CD4-positive, alpha-beta memory T cell (primary cell): ENCODE measurements at regions not wholly inside any gene's neighbourhood (a gene's known extent, or its start where the extent isn't known, plus 50 kb on each side); places are given as distances from the start of the nearest gene placed in this dataset.

ENCODE experiments used
- CTCF ChIA-PET: fragments of 350-600 bp; sonication (Branson Sonifier 250); formaldehyde crosslinking; loops from one replicate; lab custom pipeline; 2021; ENCODE audit warnings: inconsistent platforms; ENCODE audit not compliant: partially characterized antibody; lab: Charles Lee
- POLR2A ChIA-PET: fragments of 350-600 bp; sonication (Branson Sonifier 250); formaldehyde crosslinking; loops from one replicate; lab custom pipeline; 2021; ENCODE audit not compliant: partially characterized antibody; lab: Charles Lee
- DNase-seq, 5 donors: peaks; one replicate each; pipeline versions ENCODE4 v3.0.0 to v3.0.0-alpha.2; 2020 to 2022; ENCODE audit warnings: mixed read lengths in 1 of 5
- H3K27ac ChIP-seq: one replicate; pipeline ENCODE4 v1.7.0; 2013; ENCODE audit warnings: low read depth, low read length
- H3K27me3 ChIP-seq: 2 replicates; pipeline ENCODE4 v1.7.0; 2013; ENCODE audit warnings: mild to moderate bottlenecking, low read length, moderate library complexity; ENCODE audit not compliant: insufficient read depth
- H3K36me3 ChIP-seq: 2 replicates; pipeline ENCODE4 v1.7.0; 2013; ENCODE audit warnings: mild to moderate bottlenecking, low read length, moderate library complexity; ENCODE audit not compliant: insufficient read depth
- H3K4me1 ChIP-seq: 2 replicates; pipeline ENCODE4 v1.7.0; 2013; ENCODE audit warnings: mild to moderate bottlenecking, low read length, moderate library complexity; ENCODE audit not compliant: insufficient read depth
- H3K4me3 ChIP-seq, 2 donors: one replicate each; pipeline ENCODE4 v1.7.0; 2013; ENCODE audit warnings: low read length in 2 of 2, mild to moderate bottlenecking in 1 of 2
- H3K9me3 ChIP-seq, 2 donors: one replicate each; pipeline ENCODE4 v1.7.0; 2013; ENCODE audit warnings: low read length in 2 of 2, control low read depth in 1 of 2; ENCODE audit not compliant: control insufficient read depth in 1 of 2
- H3K27ac Mint-ChIP-seq, 7 donors: one replicate each; pipeline ENCODE4 v1.8.0; 2020 to 2021; ENCODE audit warnings: mixed read lengths in 7 of 7, mild to moderate bottlenecking in 6 of 7, inconsistent platforms in 3 of 7, moderate library complexity in 3 of 7
- H3K27me3 Mint-ChIP-seq, 2 donors: one replicate each; pipeline ENCODE4 v1.8.0; 2020 to 2021; ENCODE audit warnings: mixed read lengths in 2 of 2
- H3K36me3 Mint-ChIP-seq, 2 donors: one replicate each; pipeline ENCODE4 v1.8.0; 2020 to 2021; ENCODE audit warnings: mixed read lengths in 2 of 2, inconsistent platforms in 1 of 2, mild to moderate bottlenecking in 1 of 2
- H3K4me1 Mint-ChIP-seq, 4 donors: one replicate each; pipeline ENCODE4 v1.8.0; 2020 to 2021; ENCODE audit warnings: mixed read lengths in 4 of 4, mild to moderate bottlenecking in 1 of 4
- H3K4me3 Mint-ChIP-seq, 8 donors: one replicate each; pipeline ENCODE4 v1.8.0; 2020 to 2021; ENCODE audit warnings: mixed read lengths in 8 of 8, mild to moderate bottlenecking in 7 of 8, moderate library complexity in 6 of 8, inconsistent platforms in 3 of 8
- H3K9me3 Mint-ChIP-seq, 8 donors: one replicate each; pipeline ENCODE4 v1.8.0; 2020 to 2021; ENCODE audit warnings: mixed read lengths in 8 of 8, mild to moderate bottlenecking in 5 of 8, inconsistent platforms in 3 of 8, moderate library complexity in 1 of 8
- intact Hi-C: fragments of 100-400 bp; cut with micrococcal nuclease; formaldehyde crosslinking; loops from one replicate; pipeline ENCODE4 v1.15.1; 2023

DNA sequence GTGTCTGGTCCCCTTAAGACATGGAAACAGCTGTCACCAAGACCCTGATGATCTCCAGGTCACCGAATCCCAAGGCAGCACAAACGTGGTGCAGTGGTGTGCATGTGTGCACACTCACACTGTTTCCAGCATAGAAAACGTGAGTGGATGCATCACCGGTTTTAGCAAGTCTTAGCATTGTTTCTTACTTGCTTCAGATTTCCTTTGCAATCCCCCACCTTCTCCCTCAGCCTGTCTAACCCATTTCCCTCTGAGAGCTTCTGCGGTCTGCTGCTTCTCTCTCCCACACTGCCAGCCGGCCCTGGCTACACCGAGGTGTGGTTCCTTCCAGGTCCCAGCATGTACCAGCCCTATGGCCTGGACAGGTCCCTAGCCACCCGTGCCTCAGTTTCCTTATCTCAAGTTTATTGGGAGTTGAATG lies 343.4 kb upstream of the HS6ST1 start:
- Histone ChIP-seq H3K9me3 (no peaks in the 10 kb centered on the region), H3K27me3 (no peaks in the 10 kb centered on the region), H3K27ac (no peak overlapping the region), H3K4me3 (no peak overlapping the region), H3K36me3 (no peaks in the 10 kb centered on the region), H3K4me1 (no peaks in the 10 kb centered on the region)
- ChIA-PET CTCF (no interaction called here), POLR2A (no interaction called here)
- intact Hi-C loops: no loop called here
- Mint-ChIP-seq H3K4me1 (peaks cover 0 to 1% (median 0%) of the 10 kb centered on the region in 4 donors), H3K36me3 (no peaks in the 10 kb centered on the region), H3K9me3 (peaks cover 0 to 2% (median 2%) of the 10 kb centered on the region in 8 donors), H3K27ac (no peak overlapping the region), H3K4me3 (no peak overlapping the region), H3K27me3 (peaks cover 13 to 20% of the 10 kb centered on the region in 2 donors)
- no peak for DNase-seq

DNA sequence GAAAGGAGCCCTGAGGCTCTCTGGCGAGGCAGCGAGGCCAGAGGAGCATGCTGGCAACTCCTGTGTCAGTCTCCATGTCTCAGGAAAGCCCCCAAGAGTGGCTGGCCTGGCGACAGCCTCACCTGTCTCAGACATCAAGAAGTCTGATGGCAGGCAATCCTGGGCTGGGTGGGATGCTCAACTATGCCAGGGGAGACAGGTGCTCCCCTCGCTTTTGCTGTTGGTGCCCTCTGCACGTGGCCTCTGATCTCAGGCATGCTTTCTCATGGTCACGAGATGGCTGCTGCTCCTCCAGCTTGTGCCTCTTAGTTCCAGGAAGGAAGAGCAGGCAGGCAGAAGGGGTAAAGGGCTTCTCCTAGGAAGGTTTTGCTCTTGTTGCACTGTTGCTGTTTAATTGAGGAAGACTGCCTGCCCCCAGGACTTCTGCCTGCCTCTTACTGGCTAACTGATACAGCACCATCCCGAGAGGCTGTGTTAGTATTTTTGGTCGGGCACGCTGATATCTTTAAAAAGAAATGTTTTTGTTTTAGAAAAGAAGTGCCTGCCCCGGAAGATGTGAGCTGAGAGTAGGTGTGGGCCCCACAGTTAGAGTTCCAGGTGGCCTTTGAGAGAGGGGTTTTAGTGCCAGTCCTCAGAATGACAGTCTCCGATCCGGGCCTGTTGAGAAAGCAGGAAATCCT lies 344.8 kb upstream of the HS6ST1 start:
- ChIA-PET CTCF (no interaction called here), POLR2A (no interaction called here)
- Mint-ChIP-seq H3K27me3 (peaks cover 13 to 15% of the 10 kb centered on the region in 2 donors), H3K9me3 (peaks cover 0 to 3% (median under 1%) of the 10 kb centered on the region in 8 donors), H3K4me3 (no peak overlapping the region), H3K36me3 (no peaks in the 10 kb centered on the region), H3K4me1 (peaks cover 0 to 1% (median 0%) of the 10 kb centered on the region in 4 donors), H3K27ac (no peak overlapping the region)
- H3K4me1 ChIP-seq: no peaks in the 10 kb centered on the region
- no peaks in the 10 kb centered on the region for H3K36me3 ChIP-seq
- no peaks in the 10 kb centered on the region for H3K27me3 ChIP-seq
- H3K27ac ChIP-seq: no peak overlapping the region
- H3K9me3 ChIP-seq: no peaks in the 10 kb centered on the region
- intact Hi-C loops: no loop called here
- no peak overlapping the region for H3K4me3 ChIP-seq
- no peak for DNase-seq

DNA sequence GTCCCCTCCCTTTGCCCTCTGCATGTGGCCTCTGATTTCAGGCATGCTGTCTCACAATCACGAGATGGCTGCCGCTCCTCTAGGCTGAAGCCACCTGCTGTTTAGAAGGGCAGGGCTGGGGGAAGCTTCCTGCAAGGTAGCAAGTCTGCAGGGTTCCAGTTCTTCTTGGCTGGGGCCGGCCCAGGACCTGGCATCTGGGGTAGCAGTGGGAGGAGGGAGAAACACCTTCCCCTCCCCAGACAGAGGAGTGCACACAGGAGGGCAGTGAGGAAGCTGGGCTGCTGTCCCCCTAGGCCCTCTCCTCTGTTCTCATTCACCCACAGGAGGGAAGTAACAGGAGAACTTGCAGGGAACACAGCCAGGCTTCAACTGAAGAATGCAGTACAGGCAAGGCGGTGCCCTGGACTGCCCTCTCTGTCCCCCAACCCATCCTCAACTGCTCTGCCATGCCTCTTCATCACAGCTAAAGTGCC lies 345.9 kb upstream of the HS6ST1 start:
- peaks cover 12 to 13% of the 10 kb centered on the region in 2 donors for H3K27me3 Mint-ChIP-seq

GRCh38 chr2:128665113-128665512 lies 346.4 kb upstream of the HS6ST1 start:
- no peak overlapping the region for H3K4me3 Mint-ChIP-seq
- peaks cover 10 to 13% of the 10 kb centered on the region in 2 donors for H3K27me3 Mint-ChIP-seq
- no peak overlapping the region for H3K4me3 ChIP-seq
- ChIA-PET CTCF (no interaction called here), POLR2A (interaction anchor here (0.7 kb wide), 1 partner anchor 587 kb away, joined by 3 read pairs; no protein-coding TSS in a partner anchor)
- H3K9me3 Mint-ChIP-seq: peaks cover 0 to 2% (median 0%) of the 10 kb centered on the region in 8 donors
- H3K36me3 Mint-ChIP-seq: no peaks in the 10 kb centered on the region
- peaks cover 0 to 1% (median 0%) of the 10 kb centered on the region in 4 donors for H3K4me1 Mint-ChIP-seq
- H3K4me1 ChIP-seq: no peaks in the 10 kb centered on the region
- H3K36me3 ChIP-seq: no peaks in the 10 kb centered on the region
- no peak overlapping the region for H3K27ac ChIP-seq
- H3K27ac Mint-ChIP-seq: no peak overlapping the region
- no peaks in the 10 kb centered on the region for H3K9me3 ChIP-seq
- DNase-seq: no peak
- intact Hi-C loops: no loop called here
- no peaks in the 10 kb centered on the region for H3K27me3 ChIP-seq

More for the DNA sequence above, 345.9 kb upstream of the HS6ST1 start:
- intact Hi-C loops: no loop called here
- H3K4me3 Mint-ChIP-seq: no peak overlapping the region
- Histone ChIP-seq H3K4me3 (no peak overlapping the region), H3K27ac (no peak overlapping the region), H3K9me3 (no peaks in the 10 kb centered on the region), H3K27me3 (no peaks in the 10 kb centered on the region), H3K36me3 (no peaks in the 10 kb centered on the region), H3K4me1 (no peaks in the 10 kb centered on the region)
- no peaks in the 10 kb centered on the region for H3K36me3 Mint-ChIP-seq
- CTCF ChIA-PET: no interaction called here
- peaks cover 0 to 3% (median under 1%) of the 10 kb centered on the region in 8 donors for H3K9me3 Mint-ChIP-seq
- POLR2A ChIA-PET: interaction anchor here (0.7 kb wide), 1 partner anchor 588 kb away, joined by 3 read pairs; no protein-coding TSS in a partner anchor
- peaks cover 0 to 1% (median 0%) of the 10 kb centered on the region in 4 donors for H3K4me1 Mint-ChIP-seq
- H3K27ac Mint-ChIP-seq: no peak overlapping the region
- no peak for DNase-seq

GRCh38 chr2:128666596-128666995 lies 347.9 kb upstream of the HS6ST1 start:
- Histone ChIP-seq H3K4me3 (no peak overlapping the region), H3K36me3 (no peaks in the 10 kb centered on the region), H3K27me3 (no peaks in the 10 kb centered on the region), H3K9me3 (no peaks in the 10 kb centered on the region), H3K4me1 (no peaks in the 10 kb centered on the region), H3K27ac (no peak overlapping the region)
- no peak overlapping the region for H3K4me3 Mint-ChIP-seq
- POLR2A ChIA-PET: no interaction called here
- H3K27ac Mint-ChIP-seq: no peak overlapping the region
- H3K9me3 Mint-ChIP-seq: peaks cover 0 to 2% (median 0%) of the 10 kb centered on the region in 8 donors
- no peaks in the 10 kb centered on the region for H3K36me3 Mint-ChIP-seq
- intact Hi-C loops: no loop called here
- DNase-seq: no peak
- peaks cover 0 to 1% (median 0%) of the 10 kb centered on the region in 4 donors for H3K4me1 Mint-ChIP-seq
- CTCF ChIA-PET: no interaction called here
- peaks cover 9 to 10% of the 10 kb centered on the region in 2 donors for H3K27me3 Mint-ChIP-seq

DNA sequence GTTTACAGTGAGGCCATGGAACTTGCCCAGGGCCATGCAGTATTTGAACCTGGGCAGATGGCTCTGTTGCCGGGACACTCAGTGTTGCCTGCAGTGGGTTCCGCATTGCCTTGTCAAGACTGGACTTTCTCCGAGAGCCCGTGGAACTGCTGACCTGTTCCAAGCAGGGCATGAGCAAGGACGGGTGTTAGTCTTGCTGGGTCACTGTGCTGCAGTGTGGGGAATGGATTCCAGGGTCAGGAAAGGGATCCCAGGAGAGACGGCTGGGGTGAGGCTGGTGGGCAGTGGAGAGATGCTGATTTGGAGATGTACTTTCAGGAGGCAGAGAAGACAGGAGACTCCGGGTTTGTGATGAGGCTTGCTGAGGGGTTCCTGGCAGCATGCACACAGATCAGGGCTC lies 348.7 kb upstream of the HS6ST1 start:
- Histone ChIP-seq H3K4me3 (no peak overlapping the region), H3K27me3 (no peaks in the 10 kb centered on the region), H3K27ac (no peak overlapping the region), H3K4me1 (no peaks in the 10 kb centered on the region), H3K9me3 (no peaks in the 10 kb centered on the region), H3K36me3 (no peaks in the 10 kb centered on the region)
- no peak for DNase-seq
- ChIA-PET POLR2A (no interaction called here), CTCF (no interaction called here)
- no peak overlapping the region for H3K4me3 Mint-ChIP-seq
- intact Hi-C loops: no loop called here
- H3K9me3 Mint-ChIP-seq: peaks cover 0 to 2% (median 0%) of the 10 kb centered on the region in 8 donors
- peaks cover 3 to 10% of the 10 kb centered on the region in 2 donors for H3K27me3 Mint-ChIP-seq
- H3K4me1 Mint-ChIP-seq: peaks cover 0 to 1% (median 0%) of the 10 kb centered on the region in 4 donors
- H3K27ac Mint-ChIP-seq: no peak overlapping the region
- H3K36me3 Mint-ChIP-seq: no peaks in the 10 kb centered on the region

DNA sequence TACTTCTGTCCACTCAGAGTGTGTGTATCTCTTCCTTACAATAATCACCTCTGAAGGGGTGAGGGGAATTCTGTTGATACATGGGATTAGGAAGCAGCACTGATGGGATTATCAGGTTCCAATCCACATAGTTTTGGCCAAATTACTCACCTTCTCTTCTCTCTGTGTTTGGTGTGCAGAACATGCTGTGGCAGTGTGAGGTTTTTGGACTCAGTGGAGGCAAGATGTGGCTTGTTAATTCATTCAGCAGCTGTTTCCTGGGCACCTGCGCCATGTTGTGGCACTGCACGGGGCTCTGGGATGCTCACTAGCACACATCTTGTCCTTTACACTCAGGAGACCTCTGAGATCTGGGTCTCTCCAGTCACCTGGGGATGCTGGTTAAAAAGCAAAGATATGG lies 350.3 kb upstream of the HS6ST1 start:
- Mint-ChIP-seq H3K27me3 (peaks cover 3 to 4% of the 10 kb centered on the region in 2 donors), H3K4me1 (peaks cover 0 to 1% (median 0%) of the 10 kb centered on the region in 4 donors), H3K4me3 (no peak overlapping the region), H3K36me3 (no peaks in the 10 kb centered on the region), H3K9me3 (peaks cover 0 to 4% (median under 1%) of the 10 kb centered on the region in 8 donors), H3K27ac (no peak overlapping the region)
- POLR2A ChIA-PET: no interaction called here
- intact Hi-C loops: no loop called here
- Histone ChIP-seq H3K9me3 (no peaks in the 10 kb centered on the region), H3K4me3 (no peak overlapping the region), H3K4me1 (no peaks in the 10 kb centered on the region), H3K27ac (no peak overlapping the region), H3K36me3 (no peaks in the 10 kb centered on the region), H3K27me3 (no peaks in the 10 kb centered on the region)
- CTCF ChIA-PET: no interaction called here
- no peak for DNase-seq
